ENCODE measurements at regions not wholly inside any gene's neighbourhood (a gene's known extent, or its start where the extent isn't known, plus 50 kb on each side); places are given as distances from the start of the nearest gene placed in this dataset.

- no peak for DNase-seq
These were observed 982.7 kb upstream of the NR2F2 start for GRCh38 chr15:95347837-95348236.

- DNase-seq, result no peak
These were observed 979.6 kb upstream of the NR2F2 start for GRCh38 chr15:95350908-95351307.

GRCh38 chr15:95352631-95353187 is 977.8 kb upstream of the NR2F2 start:
- DNase-seq, result no peak

- DNase-seq, result no peak
These were observed 977.0 kb upstream of the NR2F2 start for GRCh38 chr15:95353512-95353911.

- no peak for DNase-seq
These were observed 970.5 kb upstream of the NR2F2 start for GRCh38 chr15:95359966-95360365.

GRCh38 chr15:95362306-95362705 is 968.2 kb upstream of the NR2F2 start:
- no peak for DNase-seq

- no peak for DNase-seq
These were observed 966.9 kb upstream of the NR2F2 start for GRCh38 chr15:95363646-95364045.

GRCh38 chr15:95365511-95366107 is 964.9 kb upstream of the NR2F2 start:
- no peak for DNase-seq

- DNase-seq, result no peak
These were observed 962.3 kb upstream of the NR2F2 start for GRCh38 chr15:95368191-95368590.

GRCh38 chr15:95368755-95369601 is 961.5 kb upstream of the NR2F2 start:
- DNase-seq, result no peak

- DNase-seq, result no peak
These were observed 960.2 kb upstream of the NR2F2 start for GRCh38 chr15:95370291-95370690.

GRCh38 chr15:95371664-95372063 is 958.8 kb upstream of the NR2F2 start:
- DNase-seq, result no peak

GRCh38 chr15:95375281-95375680 is 955.2 kb upstream of the NR2F2 start:
- DNase-seq, result no peak

GRCh38 chr15:95377258-95377852 is 953.1 kb upstream of the NR2F2 start:
- DNase-seq, result no peak

- no peak for DNase-seq
These were observed 936.1 kb upstream of the NR2F2 start for GRCh38 chr15:95394186-95395067.

GRCh38 chr15:95400428-95400827 is 930.1 kb upstream of the NR2F2 start:
- no peak for DNase-seq

- DNase-seq, result no peak
These were observed 928.9 kb upstream of the NR2F2 start for GRCh38 chr15:95401587-95401986.

- no peak for DNase-seq
These were observed 925.1 kb upstream of the NR2F2 start for GRCh38 chr15:95405447-95405846.

GRCh38 chr15:95407534-95407933 is 923.0 kb upstream of the NR2F2 start:
- no peak for DNase-seq

GRCh38 chr15:95409211-95409610 is 921.3 kb upstream of the NR2F2 start:
- no peak for DNase-seq

GRCh38 chr15:95409626-95410310 is 920.7 kb upstream of the NR2F2 start:
- no peak for DNase-seq

- DNase-seq, result no peak
These were observed 919.7 kb upstream of the NR2F2 start for GRCh38 chr15:95410757-95411156.
